ENCODE measurements at regions not wholly inside any gene's neighbourhood (a gene's known extent, or its start where the extent isn't known, plus 50 kb on each side); places are given as distances from the start of the nearest gene placed in this dataset.

- no peak for TF ChIP-seq CTCF (IDR thresholded peaks at IDR 0.05)
- TF ChIP-seq POLR2A (IDR thresholded peaks at IDR 0.05): no peak
Measured at GRCh38 chr6:94721459-94721858, 855.9 kb upstream of the MANEA start.

Measured in ovary (tissue), 3 donors.